Endothelial cell of umbilical vein (primary cell): ENCODE measurements at regions not wholly inside any gene's neighbourhood (a gene's known extent, or its start where the extent isn't known, plus 50 kb on each side); places are given as distances from the start of the nearest gene placed in this dataset.

Experiments used
- CTCF ChIP-seq, 2 donors: IDR thresholded peaks; 1 replicate in 1 of 2; 2 replicates in 1 of 2; pipeline ENCODE4 v1.5.1; 2011; ENCODE audit warnings: low read length in 2 of 2, mild to moderate bottlenecking in 2 of 2, moderate library complexity in 2 of 2, control low read depth in 1 of 2, inconsistent platforms in 1 of 2, low read depth in 1 of 2; ENCODE audit not compliant: insufficient read depth in 1 of 2; ENCODE audit errors: extremely low read depth in 1 of 2
- EZH2 ChIP-seq: IDR thresholded peaks from 2 replicates; pipeline ENCODE4 v1.6.1; 2012; ENCODE audit warnings: borderline replicate concordance, low read depth, mild to moderate bottlenecking, moderate library complexity, low read length, inconsistent platforms; ENCODE audit not compliant: severe bottlenecking
- FOS ChIP-seq: IDR thresholded peaks from 2 replicates; pipeline ENCODE4 v1.6.1; 2011; ENCODE audit warnings: mild to moderate bottlenecking, low read length, moderate library complexity, borderline replicate concordance; ENCODE audit not compliant: insufficient read depth
- POLR2AphosphoS5 ChIP-seq: IDR thresholded peaks from 2 replicates; pipeline ENCODE4 v1.6.1; 2012; ENCODE audit warnings: low read depth, mild to moderate bottlenecking, control low read depth, low read length, moderate library complexity; ENCODE audit not compliant: insufficient read depth
- TF ChIP-seq, protein P1 (sequence below): IDR thresholded peaks from 2 replicates; pipeline ENCODE4 v1.6.1; 2011; ENCODE audit not compliant: insufficient read depth, insufficient read length

DNA sequence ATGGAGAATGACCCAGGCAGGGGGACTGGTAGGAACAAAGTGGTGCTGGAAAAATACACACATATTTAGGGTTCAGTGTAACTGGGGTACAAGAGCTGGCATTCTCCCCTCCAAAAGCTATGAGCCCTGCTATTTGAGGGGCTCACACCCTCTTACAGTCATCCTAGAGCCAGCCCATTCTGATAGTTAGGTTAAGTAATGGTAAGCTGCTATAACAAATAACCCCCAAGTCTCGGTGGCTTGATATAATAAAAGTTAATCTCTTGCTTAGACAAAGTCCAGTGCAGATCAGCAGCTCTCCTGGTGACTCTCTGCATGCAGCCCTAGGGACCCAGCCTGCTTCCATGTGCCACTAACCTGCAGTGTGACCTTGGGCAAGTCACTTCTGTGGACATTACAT lies 234.9 kb upstream of the HES1 start:
- TF ChIP-seq, protein P1, sequence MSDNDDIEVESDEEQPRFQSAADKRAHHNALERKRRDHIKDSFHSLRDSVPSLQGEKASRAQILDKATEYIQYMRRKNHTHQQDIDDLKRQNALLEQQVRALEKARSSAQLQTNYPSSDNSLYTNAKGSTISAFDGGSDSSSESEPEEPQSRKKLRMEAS: no peak
- no peak for TF ChIP-seq CTCF (IDR thresholded peaks at IDR 0.05; ENCODE audit: extremely low read depth in 1 of 2, insufficient read depth in 1 of 2, low read depth in 1 of 2, low read length in 2 of 2)
- TF ChIP-seq EZH2: no peak
- no peak for TF ChIP-seq POLR2AphosphoS5
- no peak for TF ChIP-seq FOS
